Epithelial cell of esophagus (primary cell): ENCODE measurements at regions not wholly inside any gene's neighbourhood (a gene's known extent, or its start where the extent isn't known, plus 50 kb on each side); places are given as distances from the start of the nearest gene placed in this dataset.

Experiments
- DNase-seq: peaks from one replicate; pipeline ENCODE4 v3.0.0; 2010; ENCODE audit warnings: low read depth
- H3K4me3 ChIP-seq: 2 replicates; pipeline ENCODE4 v1.5.1; 2011; ENCODE audit warnings: mild to moderate bottlenecking, low read length, control low read depth
- TF ChIP-seq, protein P1 (sequence below): IDR thresholded peaks from 2 replicates; pipeline ENCODE4 v1.5.1; 2011; ENCODE audit warnings: low read depth, mild to moderate bottlenecking, low read length, control low read depth, inconsistent platforms; ENCODE audit not compliant: insufficient read depth; ENCODE audit errors: missing control alignments

DNA sequence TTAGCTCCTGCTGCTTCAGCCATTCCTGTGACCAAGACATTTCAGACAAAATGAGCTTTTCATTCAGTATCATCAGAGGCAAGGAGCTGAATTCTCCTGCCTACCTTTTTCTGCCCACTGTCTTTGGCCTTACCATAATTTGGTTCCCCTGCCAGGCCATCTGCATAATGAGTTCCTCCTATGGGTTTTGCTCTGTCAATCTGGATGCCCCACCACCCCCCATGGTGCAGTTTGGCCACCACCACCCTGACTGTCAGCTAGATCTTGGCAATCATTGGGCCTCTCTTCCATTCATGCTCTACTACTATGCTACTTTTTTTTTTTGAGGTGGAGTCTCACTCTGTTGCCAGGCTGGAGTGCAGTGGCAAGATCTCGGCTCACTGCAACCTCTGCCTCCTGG lies 169.2 kb upstream of the ZKSCAN2 start:
- TF ChIP-seq, protein P1, sequence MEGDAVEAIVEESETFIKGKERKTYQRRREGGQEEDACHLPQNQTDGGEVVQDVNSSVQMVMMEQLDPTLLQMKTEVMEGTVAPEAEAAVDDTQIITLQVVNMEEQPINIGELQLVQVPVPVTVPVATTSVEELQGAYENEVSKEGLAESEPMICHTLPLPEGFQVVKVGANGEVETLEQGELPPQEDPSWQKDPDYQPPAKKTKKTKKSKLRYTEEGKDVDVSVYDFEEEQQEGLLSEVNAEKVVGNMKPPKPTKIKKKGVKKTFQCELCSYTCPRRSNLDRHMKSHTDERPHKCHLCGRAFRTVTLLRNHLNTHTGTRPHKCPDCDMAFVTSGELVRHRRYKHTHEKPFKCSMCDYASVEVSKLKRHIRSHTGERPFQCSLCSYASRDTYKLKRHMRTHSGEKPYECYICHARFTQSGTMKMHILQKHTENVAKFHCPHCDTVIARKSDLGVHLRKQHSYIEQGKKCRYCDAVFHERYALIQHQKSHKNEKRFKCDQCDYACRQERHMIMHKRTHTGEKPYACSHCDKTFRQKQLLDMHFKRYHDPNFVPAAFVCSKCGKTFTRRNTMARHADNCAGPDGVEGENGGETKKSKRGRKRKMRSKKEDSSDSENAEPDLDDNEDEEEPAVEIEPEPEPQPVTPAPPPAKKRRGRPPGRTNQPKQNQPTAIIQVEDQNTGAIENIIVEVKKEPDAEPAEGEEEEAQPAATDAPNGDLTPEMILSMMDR, result no peak
- H3K4me3 ChIP-seq, result no peak overlapping the region
- DNase-seq, result no peak

DNA sequence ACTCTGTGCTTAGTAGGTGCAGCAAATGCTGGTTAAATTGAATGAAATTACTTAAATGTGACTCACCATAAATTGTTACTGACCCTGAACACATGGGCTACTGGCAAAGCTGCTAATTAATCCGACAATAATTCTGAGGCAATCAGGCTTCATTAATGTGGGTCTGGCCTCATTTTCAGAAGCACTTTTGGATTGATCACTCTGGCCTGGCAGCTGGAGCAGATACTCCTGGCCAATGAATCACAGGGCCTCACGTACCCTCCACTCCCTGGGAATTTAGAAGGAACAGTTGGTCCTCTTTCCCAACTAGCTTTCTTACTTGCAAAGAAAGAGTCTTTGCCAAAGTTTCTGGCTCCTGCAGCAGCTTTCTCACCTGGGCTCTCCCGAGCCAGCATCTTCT lies 162.0 kb upstream of the ZKSCAN2 start:
- TF ChIP-seq, protein P1, result no peak
- DNase-seq, result no peak
- no peak overlapping the region for H3K4me3 ChIP-seq

DNA sequence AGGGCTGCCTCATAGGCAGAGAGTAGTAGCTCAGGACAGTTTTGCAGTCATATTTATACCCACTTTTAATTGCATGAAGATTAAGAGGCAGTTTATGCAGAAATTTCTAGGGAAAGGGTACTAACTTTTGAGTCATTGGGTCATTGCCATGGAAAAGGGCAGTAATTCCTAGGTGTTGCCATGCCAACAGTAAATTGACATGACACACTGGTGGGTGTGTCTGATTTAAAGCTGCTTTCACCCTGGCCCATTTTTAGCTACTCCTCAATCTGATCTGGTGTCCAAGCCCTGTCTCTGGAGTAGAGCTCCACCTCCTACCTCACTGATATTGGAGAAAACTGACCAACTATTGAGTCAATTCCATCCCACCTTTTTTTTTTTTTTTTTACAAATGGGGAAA lies 161.5 kb upstream of the ZKSCAN2 start:
- no peak for DNase-seq
- TF ChIP-seq, protein P1, result no peak
- no peak overlapping the region for H3K4me3 ChIP-seq

DNA sequence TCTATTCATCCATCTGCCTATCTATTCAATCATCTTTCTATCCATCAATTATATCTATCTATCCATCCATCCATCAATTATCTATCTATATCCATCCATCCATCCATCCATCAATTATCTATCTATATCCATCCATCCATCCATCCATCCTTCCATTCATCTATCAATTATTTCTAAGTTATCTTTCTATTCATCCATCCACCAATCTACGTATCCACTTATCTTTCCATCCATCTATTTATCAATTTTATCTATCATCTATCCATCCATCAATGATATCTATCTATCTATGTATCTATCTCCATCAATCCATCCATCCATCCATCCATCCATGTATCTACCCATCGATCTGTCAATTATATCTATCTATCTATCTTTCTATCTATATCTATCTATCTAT lies 158.4 kb upstream of the ZKSCAN2 start:
- no peak overlapping the region for H3K4me3 ChIP-seq
- TF ChIP-seq, protein P1, result no peak
- no peak for DNase-seq

DNA sequence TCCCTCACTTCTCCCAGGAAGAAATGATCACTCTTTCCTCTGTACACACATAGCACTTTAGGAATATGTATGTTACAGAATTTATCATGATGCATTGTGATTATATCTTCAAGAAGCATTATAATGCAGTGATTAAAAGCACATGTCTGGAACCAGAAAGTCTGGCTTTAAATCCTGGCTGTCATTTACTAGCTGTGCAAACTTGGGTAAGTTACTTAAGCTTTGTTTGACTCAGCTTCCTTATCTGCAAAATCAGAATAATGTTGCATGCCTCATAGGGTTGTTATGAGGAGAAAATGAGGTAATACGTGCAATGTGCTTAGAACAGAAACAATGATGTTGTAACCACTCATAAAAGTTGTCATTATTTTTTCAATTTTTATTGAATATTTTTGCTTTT lies 156.3 kb upstream of the ZKSCAN2 start:
- H3K4me3 ChIP-seq, result no peak overlapping the region
- TF ChIP-seq, protein P1, result no peak
- peak; percentile 22 for DNase-seq

DNA sequence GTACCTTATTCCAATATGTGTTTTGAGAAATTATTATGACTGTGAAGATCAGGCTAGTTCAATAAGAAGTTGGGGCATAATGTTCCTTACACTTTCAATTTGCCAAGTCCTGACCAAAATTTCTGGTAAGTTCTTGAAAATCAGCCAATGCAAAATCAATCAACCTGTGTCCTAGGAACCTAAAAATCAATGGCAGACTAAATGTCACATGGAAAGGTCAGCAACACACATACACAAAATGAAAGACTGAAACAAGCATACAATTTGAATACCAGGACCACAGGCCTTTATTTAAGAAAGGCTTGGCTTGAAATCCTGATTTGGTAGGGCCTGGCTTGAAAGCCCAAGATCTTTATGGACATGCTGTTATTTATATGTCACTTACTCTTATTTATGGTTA lies 155.5 kb upstream of the ZKSCAN2 start:
- TF ChIP-seq, protein P1, result no peak
- no peak for DNase-seq
- no peak overlapping the region for H3K4me3 ChIP-seq

DNA sequence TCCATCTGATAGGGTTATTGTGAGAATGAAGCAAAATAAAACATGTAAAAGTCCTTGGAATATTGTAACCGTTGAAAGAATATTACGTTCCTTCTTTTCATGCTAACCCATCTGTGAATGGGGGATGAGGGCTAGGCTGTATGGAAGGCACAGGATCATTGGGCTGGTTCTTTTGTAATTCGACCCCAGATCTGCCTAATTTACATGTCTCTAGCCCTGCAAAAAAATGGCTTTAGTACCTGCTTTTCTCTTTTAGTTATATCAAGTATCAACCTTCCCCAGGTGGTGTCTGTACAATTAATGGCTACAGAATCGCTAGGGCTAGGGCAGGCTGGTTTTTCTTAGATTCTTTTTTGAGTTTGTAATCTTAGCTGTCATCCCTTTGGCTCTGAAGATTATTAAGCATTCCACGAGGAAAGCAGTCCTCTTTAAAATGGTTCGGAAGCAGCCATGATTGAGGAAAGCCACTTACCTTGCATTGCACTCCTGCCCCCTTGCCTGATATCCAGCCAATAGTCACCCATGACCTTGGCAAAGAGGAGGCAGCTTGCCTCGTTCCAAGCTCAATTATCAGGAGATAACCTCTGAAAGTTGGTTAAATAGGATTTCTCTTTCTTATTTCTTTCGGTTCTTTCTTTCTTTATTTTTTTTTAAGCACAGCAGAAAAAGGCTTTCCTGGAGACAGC lies 153.9 kb upstream of the ZKSCAN2 start:
- TF ChIP-seq, protein P1, result no peak
- H3K4me3 ChIP-seq, result no peak overlapping the region
- no peak for DNase-seq
